ENCODE measurements at regions not wholly inside any gene's neighbourhood (a gene's known extent, or its start where the extent isn't known, plus 50 kb on each side); places are given as distances from the start of the nearest gene placed in this dataset.

- TF ChIP-seq YY1 (IDR thresholded peaks at IDR 0.05; ENCODE audit: insufficient read depth, insufficient read length): no peak
- no peak for TF ChIP-seq ZNF274 (IDR thresholded peaks at IDR 0.05; ENCODE audit: low read depth, low read length)
Measured at GRCh38 chrX:77061545-77061944, 385.6 kb upstream of the FGF16 start.

Data from NT2/D1 (cell line).